ENCODE measurements at regions not wholly inside any gene's neighbourhood (a gene's known extent, or its start where the extent isn't known, plus 50 kb on each side); places are given as distances from the start of the nearest gene placed in this dataset.
A peak's percentile ranks its signal among the peaks of the same experiment; 100 is the strongest.
"Not testable (repeated sequence)": the region's sequence is repeated elsewhere in the genome, so short reads cannot be mapped to it uniquely, and the experiment has no call there.

DNA sequence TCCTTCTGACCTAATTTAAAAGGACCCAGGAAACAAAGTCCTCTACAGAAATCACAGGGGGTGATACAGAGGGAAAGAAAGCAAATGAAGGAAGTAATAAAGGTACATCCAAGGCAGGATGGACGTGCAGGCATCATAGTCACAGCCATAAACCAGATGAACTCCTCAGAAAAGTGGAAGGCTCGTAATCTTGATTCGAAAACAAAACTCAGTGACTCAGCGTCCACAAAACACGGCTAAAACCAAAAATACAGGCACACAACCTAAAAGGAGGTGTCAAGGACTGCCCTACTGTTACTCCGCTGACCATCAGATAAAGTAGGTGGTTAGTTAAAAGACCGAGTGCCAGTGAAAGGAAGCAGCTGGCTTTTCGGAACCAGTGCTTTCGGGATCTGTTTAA lies 81.5 kb downstream of the TRIM69 start:
- not testable (repeated sequence) for DNase-seq (ENCODE audit: low read depth)

DNA sequence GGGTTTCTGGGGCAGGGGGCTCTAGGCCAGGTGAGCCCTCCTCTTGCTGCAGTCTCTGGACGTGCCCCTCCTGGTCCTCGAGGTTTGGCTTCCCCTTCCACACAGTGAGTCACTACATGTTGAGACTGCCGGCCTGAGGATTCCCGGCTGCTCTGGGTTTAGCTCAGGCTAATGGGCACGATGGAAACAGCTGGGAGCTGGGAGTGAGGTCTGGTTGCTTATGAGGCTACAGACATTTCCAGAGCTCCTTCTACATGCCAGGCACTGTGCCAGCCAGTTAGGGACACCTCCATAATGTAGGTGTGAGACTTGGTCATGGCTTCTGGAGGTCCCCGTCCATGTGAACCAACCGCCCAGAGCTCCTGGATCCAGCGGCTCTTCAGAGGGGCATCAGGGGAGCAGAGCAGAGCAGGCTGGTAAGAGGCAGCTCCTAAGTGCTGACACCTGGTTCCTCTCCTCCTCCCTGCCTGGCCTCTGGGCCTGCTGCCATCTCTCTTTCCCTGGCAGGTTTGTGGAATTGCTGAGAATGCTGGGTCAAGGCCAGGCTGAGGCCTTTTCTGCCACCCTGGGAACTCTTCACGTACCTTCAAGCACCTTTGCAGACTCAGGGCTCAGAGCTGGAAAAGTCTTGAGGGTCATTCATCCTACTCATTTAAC lies 83.1 kb downstream of the TRIM69 start:
- not testable (repeated sequence) for DNase-seq (ENCODE audit: low read depth)

DNA sequence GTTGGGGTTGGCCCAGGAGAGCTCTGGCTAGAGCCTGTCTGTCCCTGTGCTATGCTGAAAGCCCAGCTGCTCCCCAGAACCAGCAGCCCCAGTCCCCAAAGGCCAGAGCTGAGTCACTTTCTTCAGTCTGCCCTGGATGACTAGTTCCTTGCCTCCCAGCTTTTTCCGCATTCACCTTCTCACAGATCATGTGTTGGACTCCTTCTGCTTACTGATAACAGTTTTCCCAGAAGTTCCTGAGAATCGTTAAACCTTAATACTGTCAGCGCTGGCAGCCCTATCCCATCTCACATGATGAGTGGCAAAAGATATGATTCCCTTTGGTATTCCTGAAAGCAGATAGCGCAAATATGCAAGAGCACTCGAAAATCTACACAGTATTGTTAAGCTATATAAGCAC lies 84.2 kb downstream of the TRIM69 start:
- peak; percentile 25 for DNase-seq (ENCODE audit: low read depth)

- DNase-seq (ENCODE audit: low read depth), result not testable (repeated sequence)
These were observed 84.6 kb downstream of the TRIM69 start for GRCh38 chr15:44820967-44821366.

GRCh38 chr15:44824277-44825145 lies 88.2 kb downstream of the TRIM69 start:
- not testable (repeated sequence) for DNase-seq (ENCODE audit: low read depth)

DNA sequence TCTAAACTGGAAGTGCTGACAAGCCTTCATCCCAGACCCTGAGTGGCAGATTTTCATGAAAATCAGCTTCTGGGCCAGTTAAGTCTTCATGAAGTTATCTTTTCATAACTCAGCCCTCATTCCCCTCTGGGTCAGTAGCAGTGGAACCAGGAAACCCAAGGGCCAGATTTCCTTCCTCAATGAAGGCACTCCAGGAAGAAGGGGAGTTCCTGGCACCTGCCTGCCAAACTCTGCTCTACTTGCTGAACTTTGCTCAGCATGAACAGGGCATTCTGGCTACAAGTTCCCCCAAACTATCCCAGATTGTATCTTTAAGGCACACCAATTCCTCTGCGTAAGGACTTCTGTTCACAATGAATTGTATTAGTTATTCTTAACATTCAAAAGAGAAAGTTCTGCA lies 90.3 kb downstream of the TRIM69 start:
- not testable (repeated sequence) for DNase-seq (ENCODE audit: low read depth)

GRCh38 chr15:44828229-44828914 lies 92.0 kb downstream of the TRIM69 start:
- DNase-seq (ENCODE audit: low read depth), result not testable (repeated sequence)

DNA sequence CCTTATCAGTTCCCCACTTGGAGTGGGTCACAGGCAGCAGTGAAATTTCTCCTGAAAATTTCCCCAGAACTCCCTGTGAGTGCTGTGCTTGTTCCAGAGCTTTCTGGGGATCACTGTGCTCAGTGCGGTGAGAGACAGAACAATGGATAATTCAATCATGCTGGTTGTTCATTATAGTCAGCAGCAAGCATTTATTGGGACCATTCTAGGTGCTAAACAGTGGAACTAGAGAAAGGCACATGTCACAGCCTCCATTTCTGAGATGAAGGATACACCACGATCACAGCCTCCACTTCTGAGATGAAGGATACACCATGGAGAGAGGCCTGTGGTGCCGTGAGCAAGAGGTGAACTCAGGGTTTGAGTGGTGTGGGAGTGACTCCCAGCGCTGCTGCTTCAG lies 92.8 kb downstream of the TRIM69 start:
- DNase-seq (ENCODE audit: low read depth), result not testable (repeated sequence)

GRCh38 chr15:44830692-44831408 lies 94.5 kb downstream of the TRIM69 start:
- DNase-seq (ENCODE audit: low read depth), result peak; percentile 46

DNA sequence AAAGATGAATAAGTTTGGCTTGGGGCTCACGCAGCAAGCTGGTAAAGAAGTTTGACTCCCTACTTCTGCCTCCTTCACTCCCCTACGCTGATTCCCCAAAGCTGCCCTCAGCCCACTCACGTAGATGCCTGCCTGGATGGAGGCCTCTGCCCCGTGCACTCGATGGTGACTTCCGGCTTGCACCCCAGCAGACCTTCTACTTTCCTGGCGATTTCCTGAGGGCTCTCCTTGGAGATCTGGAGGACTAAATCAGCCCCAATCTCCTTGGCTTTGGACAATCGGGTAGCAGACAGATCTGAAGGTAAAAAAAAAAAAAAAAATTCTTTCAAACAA lies 95.0 kb downstream of the TRIM69 start:
- not testable (repeated sequence) for DNase-seq (ENCODE audit: low read depth)

GRCh38 chr15:44832133-44832532 lies 95.8 kb downstream of the TRIM69 start:
- not testable (repeated sequence) for DNase-seq (ENCODE audit: low read depth)

DNA sequence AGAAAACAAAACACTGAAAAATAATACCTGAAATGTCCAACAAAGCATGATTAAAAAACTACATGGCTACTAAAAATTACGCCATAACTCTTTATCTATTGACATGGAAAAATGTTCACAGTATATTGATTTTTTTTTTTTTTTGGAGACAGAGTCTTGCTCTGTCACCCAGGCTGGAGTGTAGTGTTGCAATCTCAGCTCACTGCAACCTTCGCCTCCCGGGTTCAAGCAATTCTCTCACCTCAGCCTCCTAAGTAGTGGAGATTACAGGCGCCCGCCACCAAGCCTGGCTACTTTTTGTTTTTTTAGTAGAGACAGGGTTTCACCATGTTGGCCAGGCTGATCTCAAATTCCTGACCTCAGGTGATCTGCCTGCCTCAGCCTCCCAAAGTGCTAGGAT lies 96.8 kb downstream of the TRIM69 start:
- not testable (repeated sequence) for DNase-seq (ENCODE audit: low read depth)

GRCh38 chr15:44833761-44834160 lies 97.4 kb downstream of the TRIM69 start:
- not testable (repeated sequence) for DNase-seq (ENCODE audit: low read depth)

- not testable (repeated sequence) for DNase-seq (ENCODE audit: low read depth)
These were observed 98.8 kb downstream of the TRIM69 start for GRCh38 chr15:44835082-44835481.

- peak; percentile 27 for DNase-seq (ENCODE audit: low read depth)
These were observed 99.8 kb downstream of the TRIM69 start for GRCh38 chr15:44836094-44836493.

GRCh38 chr15:44838929-44839328 lies 102.6 kb downstream of the TRIM69 start:
- DNase-seq (ENCODE audit: low read depth), result peak; percentile 43

DNA sequence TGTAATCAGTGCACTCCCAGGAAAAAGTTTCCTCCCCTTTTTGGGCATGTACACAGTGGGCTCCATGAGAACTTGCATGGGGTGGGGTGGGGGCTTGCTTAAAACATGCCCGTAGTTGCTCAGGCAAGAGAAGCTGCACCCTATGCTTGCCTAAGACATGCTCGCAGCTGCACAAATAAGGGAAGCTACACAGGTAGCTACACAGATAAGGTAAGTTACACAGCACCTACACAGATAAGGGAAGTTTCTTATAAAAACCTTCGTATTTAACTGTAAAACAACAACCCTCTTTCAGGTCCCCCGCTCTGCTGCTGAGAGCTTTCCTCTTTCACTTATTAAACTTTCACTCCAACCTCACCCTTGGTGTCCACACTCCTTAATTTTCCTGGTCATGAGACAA lies 105.4 kb downstream of the TRIM69 start:
- not testable (repeated sequence) for DNase-seq (ENCODE audit: low read depth)

DNA sequence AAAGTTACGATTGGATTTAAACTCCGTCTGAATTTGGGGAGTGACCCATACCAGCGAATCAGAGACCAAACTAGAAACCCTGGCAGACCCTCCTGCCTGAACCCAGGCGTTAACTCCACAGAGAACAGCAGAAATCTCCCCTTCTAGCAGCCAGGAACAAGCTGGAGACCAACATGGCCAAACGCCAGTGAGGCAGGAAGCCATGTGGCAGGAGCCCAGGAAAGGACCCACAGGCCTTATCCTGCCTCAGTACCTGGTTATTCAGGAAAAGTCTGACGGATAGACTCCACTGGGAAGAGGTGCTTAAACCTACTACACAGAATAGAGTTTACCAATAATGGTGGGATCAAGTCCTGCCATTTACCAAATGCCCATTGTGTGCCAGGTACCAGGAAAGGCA lies 106.6 kb downstream of the TRIM69 start:
- DNase-seq (ENCODE audit: low read depth), result not testable (repeated sequence)

GRCh38 chr15:44844936-44845335 lies 108.6 kb downstream of the TRIM69 start:
- not testable (repeated sequence) for DNase-seq (ENCODE audit: low read depth)

- not testable (repeated sequence) for DNase-seq (ENCODE audit: low read depth)
These were observed 109.8 kb downstream of the TRIM69 start for GRCh38 chr15:44846156-44846555.

GRCh38 chr15:44847555-44847954 lies 108.9 kb upstream of the TERB2 start:
- not testable (repeated sequence) for DNase-seq (ENCODE audit: low read depth)

- DNase-seq (ENCODE audit: low read depth), result not testable (repeated sequence)
These were observed 107.6 kb upstream of the TERB2 start for GRCh38 chr15:44848859-44849258.

Data from amniotic epithelial cell (primary cell).